ENCODE measurements at regions not wholly inside any gene's neighbourhood (a gene's known extent, or its start where the extent isn't known, plus 50 kb on each side); places are given as distances from the start of the nearest gene placed in this dataset.

DNA sequence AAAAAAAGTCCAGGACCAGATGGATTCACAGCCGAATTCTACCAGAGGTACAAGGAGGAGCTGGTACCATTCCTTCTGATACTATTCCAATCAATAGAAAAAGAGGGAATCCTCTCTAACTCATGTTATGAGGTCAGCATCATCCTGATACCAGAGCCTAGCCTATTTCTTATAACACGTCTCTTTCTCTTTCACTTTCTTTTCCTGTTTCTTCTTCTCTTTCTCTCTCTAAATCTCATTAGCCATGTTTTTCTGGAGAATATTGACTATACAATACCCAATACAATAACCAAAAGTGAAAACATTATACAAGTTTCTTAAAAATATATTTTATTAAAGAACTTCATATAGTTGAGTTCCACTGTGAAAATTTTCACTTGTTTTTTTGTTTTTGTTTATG is 1154.9 kb upstream of the PCDH7 start:
- H3K36me3 ChIP-seq (ENCODE audit: insufficient read depth, low read length), result no peaks in the 10 kb centered on the region
- H3K79me2 ChIP-seq (replicated peaks; ENCODE audit: insufficient read depth, low read length), result no peaks in the 10 kb centered on the region
- no peak overlapping the region for H3K9ac ChIP-seq (ENCODE audit: low read length)
- no peak overlapping the region for H3K27ac ChIP-seq (ENCODE audit: low read length)
- TF ChIP-seq MXI1 (conservative IDR thresholded peaks at IDR 0.05; ENCODE audit: poor library complexity, severe bottlenecking) (no peak), TAF1 (IDR thresholded peaks at IDR 0.05; ENCODE audit: low read depth) (no peak), REST (IDR thresholded peaks at IDR 0.05; ENCODE audit: borderline replicate concordance) (no peak), RAD21 (conservative IDR thresholded peaks at IDR 0.05) (no peak), POLR2AphosphoS5 (IDR thresholded peaks at IDR 0.05) (no peak), EP300 (conservative IDR thresholded peaks at IDR 0.05; ENCODE audit: poor library complexity, severe bottlenecking) (no peak), EZH2 (IDR thresholded peaks at IDR 0.05; ENCODE audit: borderline replicate concordance, insufficient read depth, low read length, poor library complexity, severe bottlenecking) (no peak), SMC3 (conservative IDR thresholded peaks at IDR 0.05; ENCODE audit: poor library complexity) (no peak)
- TF ChIP-seq, protein P1, sequence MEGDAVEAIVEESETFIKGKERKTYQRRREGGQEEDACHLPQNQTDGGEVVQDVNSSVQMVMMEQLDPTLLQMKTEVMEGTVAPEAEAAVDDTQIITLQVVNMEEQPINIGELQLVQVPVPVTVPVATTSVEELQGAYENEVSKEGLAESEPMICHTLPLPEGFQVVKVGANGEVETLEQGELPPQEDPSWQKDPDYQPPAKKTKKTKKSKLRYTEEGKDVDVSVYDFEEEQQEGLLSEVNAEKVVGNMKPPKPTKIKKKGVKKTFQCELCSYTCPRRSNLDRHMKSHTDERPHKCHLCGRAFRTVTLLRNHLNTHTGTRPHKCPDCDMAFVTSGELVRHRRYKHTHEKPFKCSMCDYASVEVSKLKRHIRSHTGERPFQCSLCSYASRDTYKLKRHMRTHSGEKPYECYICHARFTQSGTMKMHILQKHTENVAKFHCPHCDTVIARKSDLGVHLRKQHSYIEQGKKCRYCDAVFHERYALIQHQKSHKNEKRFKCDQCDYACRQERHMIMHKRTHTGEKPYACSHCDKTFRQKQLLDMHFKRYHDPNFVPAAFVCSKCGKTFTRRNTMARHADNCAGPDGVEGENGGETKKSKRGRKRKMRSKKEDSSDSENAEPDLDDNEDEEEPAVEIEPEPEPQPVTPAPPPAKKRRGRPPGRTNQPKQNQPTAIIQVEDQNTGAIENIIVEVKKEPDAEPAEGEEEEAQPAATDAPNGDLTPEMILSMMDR (IDR thresholded peaks at IDR 0.05; ENCODE audit: poor library complexity, severe bottlenecking), result no peak
- H2AFZ ChIP-seq (ENCODE audit: low read depth, low read length), result no peak overlapping the region
- no peaks in the 10 kb centered on the region for H3F3A ChIP-seq (ENCODE audit: insufficient read depth, low read length, poor library complexity, severe bottlenecking)
- H3K9me3 ChIP-seq (ENCODE audit: low read length), result no peaks in the 10 kb centered on the region
- no peaks in the 10 kb centered on the region for H4K20me1 ChIP-seq (ENCODE audit: insufficient read depth)
- no peak overlapping the region for H3K4me2 ChIP-seq (ENCODE audit: low read length)
- peaks cover 3% of the 10 kb centered on the region for H3K9me2 ChIP-seq (ENCODE audit: insufficient read depth, low read length)
- H3K27me3 ChIP-seq (ENCODE audit: insufficient read depth, low read depth, low read length), result peaks cover 3% of the 10 kb centered on the region
- no peak overlapping the region for H3K4me3 ChIP-seq (ENCODE audit: low read length)

DNA sequence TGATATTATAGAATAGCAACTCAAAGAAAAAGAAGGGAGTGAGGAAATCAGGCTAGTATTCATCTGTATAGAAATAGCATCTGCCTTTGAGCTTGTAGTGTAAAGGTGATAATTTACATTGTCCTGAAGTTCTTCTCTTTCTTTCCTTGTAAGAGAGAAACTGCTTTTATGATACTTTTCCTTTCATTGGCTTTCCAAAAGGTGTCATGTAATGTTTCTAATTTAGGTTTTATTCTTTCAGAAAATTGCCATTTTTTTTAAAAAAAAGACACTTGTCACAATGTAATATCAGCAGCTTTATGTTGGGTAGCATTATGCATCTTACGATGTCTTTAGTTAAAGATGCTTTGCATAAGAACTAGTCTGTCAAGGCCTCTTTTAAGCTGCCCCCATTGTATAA is 1153.8 kb upstream of the PCDH7 start:
- Histone ChIP-seq H3K4me2 (ENCODE audit: low read length) (no peak overlapping the region), H3K36me3 (ENCODE audit: insufficient read depth, low read length) (no peaks in the 10 kb centered on the region), H3K4me3 (ENCODE audit: low read length) (no peak overlapping the region), H3K9ac (ENCODE audit: low read length) (no peak overlapping the region), H3K9me2 (ENCODE audit: insufficient read depth, low read length) (peaks cover 3% of the 10 kb centered on the region), H4K20me1 (ENCODE audit: insufficient read depth) (no peaks in the 10 kb centered on the region), H3K27me3 (ENCODE audit: insufficient read depth, low read depth, low read length) (peaks cover 5% of the 10 kb centered on the region), H3K79me2 (replicated peaks; ENCODE audit: insufficient read depth, low read length) (no peaks in the 10 kb centered on the region), H3K9me3 (ENCODE audit: low read length) (no peaks in the 10 kb centered on the region), H2AFZ (ENCODE audit: low read depth, low read length) (no peak overlapping the region), H3F3A (ENCODE audit: insufficient read depth, low read length, poor library complexity, severe bottlenecking) (no peaks in the 10 kb centered on the region), H3K27ac (ENCODE audit: low read length) (no peak overlapping the region)
- TF ChIP-seq, protein P1 (IDR thresholded peaks at IDR 0.05; ENCODE audit: poor library complexity, severe bottlenecking), result no peak
- TF ChIP-seq RAD21 (conservative IDR thresholded peaks at IDR 0.05) (no peak), EP300 (conservative IDR thresholded peaks at IDR 0.05; ENCODE audit: poor library complexity, severe bottlenecking) (no peak), EZH2 (IDR thresholded peaks at IDR 0.05; ENCODE audit: borderline replicate concordance, insufficient read depth, low read length, poor library complexity, severe bottlenecking) (no peak), TAF1 (IDR thresholded peaks at IDR 0.05; ENCODE audit: low read depth) (no peak), REST (IDR thresholded peaks at IDR 0.05; ENCODE audit: borderline replicate concordance) (no peak), POLR2AphosphoS5 (IDR thresholded peaks at IDR 0.05) (no peak), SMC3 (conservative IDR thresholded peaks at IDR 0.05; ENCODE audit: poor library complexity) (no peak), MXI1 (conservative IDR thresholded peaks at IDR 0.05; ENCODE audit: poor library complexity, severe bottlenecking) (no peak)

Data from neural cell (in vitro differentiated cells).